Activated CD4-positive, CD25-positive, alpha-beta regulatory T cell (primary cell): ENCODE measurements at regions not wholly inside any gene's neighbourhood (a gene's known extent, or its start where the extent isn't known, plus 50 kb on each side); places are given as distances from the start of the nearest gene placed in this dataset.

Source experiments
- DNase-seq, 4 experiments: peaks; one replicate each; lab custom pipeline; 2025; lab: John Stamatoyannopoulos, UW

- no peak for DNase-seq
These were observed 459.4 kb upstream of the CDH6 start for GRCh38 chr5:30734118-30734517.

- no peak for DNase-seq
These were observed 468.4 kb upstream of the CDH6 start for GRCh38 chr5:30725073-30725472.

DNA sequence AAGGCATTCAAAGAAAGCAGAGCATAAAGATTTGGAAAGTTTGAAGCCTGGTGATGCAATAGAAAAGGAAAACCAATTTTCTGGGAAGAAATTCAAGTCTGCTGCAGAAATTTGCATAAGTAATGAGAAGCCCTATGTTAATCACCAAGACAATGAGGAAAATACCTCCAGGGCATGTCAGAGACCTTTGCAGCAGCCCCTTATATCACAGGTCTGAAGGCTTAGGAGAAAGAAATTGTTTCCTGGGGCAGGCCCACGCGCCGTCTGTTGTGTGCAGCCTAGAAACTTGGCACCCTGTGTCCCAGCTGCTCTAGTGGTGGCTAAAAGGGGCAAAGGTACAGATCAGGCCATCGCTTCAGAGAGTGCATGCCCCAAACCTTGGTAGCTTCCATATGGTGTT is 495.3 kb upstream of the CDH6 start:
- DNase-seq: no peak

DNA sequence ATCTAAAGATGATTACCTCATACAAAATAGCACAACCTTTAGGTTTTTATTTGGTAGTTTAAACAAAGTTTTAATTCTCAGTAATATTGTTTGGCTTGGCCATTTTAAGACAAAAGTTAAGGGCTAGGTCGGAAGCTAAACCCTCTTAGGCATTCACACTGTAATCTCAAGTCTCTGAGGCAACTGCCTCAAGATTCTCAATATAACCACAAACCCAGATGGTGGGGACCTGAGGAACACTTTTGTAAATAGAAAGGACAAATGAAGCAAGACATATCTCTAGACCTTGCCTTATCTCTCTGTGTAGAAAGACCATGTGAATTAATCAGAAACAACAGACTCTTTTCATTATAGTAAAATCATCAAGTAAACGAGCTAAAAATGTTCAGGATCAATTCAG is 500.2 kb upstream of the CDH6 start:
- DNase-seq: no peak

DNA sequence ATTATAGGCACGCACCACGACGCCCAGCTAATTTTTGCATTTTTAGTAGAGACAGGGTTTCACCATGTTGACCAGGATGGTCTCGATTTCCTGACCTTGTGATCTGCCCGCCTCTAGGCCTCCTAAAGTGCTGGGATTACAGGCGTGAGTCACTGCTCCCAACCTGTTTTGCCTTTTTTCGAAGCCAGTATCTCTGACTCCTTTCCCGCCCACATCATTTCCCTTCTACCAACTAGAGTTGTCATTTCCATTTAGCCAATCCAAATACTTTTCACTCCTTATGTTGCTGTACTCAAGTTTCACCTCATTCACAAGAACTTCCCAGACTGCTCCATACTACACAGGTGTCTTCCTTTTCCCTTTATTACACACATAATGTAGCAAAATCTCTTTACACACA is 502.6 kb upstream of the CDH6 start:
- no peak for DNase-seq

DNA sequence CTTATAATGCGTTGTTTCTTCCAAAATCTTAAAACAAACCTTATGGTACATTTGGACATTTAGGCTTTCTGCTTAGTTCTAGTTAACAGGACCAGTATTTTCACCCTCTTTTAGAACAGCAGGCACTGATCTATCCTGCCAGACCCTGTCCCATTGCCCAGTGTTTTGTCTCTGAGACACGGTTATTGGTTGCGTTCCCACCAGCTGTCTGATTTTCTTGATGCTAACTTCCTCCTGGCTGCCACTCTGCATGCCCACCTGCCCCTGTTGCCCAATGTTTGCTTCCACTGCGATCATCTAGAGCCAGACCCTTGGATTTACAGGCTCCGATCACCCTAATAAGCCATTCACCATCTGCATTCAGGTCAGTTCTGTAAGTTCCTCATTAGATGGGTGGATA is 506.0 kb upstream of the CDH6 start:
- DNase-seq: no peak

DNA sequence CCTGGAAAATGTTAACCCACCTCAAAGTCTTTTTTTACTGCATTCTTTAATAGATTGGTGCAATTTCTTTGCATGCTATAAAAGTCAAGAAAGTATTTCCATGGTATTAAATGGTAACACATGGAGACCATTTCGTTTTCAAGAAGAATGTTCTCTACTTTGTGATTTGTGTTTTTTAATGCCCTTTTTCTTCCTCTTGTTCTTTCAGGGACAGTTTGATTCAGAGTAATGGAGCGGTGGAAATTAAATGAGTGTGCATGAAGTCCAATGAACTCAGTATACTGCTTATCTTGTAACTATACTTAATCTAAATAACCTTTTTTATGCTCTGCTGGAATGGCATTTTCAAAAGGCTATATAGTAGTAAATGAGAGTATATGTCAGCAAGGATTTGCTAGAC is 507.0 kb upstream of the CDH6 start:
- DNase-seq: no peak

DNA sequence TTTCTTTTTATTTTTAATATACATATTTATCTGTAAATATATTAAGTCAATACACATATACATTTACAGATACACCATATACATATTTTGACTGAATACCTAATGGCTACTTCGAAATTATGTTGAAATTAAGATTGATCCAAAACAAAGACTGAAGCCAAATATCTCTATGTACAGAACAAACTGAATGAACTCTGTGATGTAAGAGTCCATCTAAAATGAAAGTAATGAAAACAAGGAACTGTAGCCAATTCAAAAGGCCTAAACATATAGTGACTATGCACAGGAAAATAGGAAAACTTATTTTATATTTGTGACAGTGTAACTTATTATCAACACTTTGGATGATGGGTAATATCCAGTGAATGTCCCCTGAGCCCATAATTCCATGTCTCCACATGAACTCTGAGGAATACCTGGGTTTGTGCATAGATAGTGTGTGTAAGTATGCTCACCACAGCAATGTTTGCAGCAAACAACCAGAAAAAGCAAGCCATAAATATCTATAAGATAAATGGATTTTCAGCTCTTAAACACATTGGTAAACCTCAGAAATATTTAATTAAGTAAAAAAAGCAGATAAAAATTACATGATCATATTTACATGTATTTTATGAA is 517.2 kb upstream of the CDH6 start:
- DNase-seq: no peak

DNA sequence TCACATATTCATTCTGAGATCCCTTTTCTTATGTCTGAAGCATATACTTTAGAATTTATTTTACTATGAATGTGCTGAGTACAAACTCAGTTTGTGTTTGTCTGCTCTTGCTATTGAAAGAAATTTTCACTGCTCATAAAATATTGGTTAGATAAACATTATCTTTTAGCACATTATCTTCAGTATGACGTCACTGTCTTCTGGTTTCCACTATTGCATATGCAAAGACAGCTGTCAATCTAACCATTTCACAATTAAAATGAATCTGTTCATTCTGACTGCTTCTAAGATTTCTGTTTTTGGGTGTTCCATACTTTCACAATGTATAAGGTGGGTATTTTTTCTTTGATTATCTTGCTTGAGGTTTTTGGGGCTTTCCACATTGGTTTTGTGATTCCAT is 526.2 kb upstream of the CDH6 start:
- no peak for DNase-seq

- DNase-seq: no peak
These were observed 530.0 kb upstream of the CDH6 start for GRCh38 chr5:30663536-30663935.

- no peak for DNase-seq
These were observed 531.1 kb upstream of the CDH6 start for GRCh38 chr5:30662373-30662772.

DNA sequence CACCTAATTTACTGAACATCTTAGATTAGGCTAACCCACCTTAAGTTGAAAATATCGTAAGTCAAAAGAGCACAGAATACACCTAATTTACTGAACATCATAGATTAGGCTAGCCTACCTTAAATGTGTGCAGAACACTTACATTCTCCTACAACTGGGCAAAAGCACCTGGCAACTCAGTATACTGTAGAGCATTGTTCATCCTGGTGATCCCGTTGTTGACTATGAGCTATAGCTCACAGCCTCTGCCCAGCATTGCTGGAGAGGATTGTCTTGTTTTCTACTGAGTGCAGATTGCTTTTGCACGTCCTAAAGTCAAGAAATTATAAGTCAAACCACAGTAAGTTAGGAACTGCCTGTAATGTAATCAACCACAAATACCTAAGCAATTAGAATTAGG is 531.8 kb upstream of the CDH6 start:
- no peak for DNase-seq

DNA sequence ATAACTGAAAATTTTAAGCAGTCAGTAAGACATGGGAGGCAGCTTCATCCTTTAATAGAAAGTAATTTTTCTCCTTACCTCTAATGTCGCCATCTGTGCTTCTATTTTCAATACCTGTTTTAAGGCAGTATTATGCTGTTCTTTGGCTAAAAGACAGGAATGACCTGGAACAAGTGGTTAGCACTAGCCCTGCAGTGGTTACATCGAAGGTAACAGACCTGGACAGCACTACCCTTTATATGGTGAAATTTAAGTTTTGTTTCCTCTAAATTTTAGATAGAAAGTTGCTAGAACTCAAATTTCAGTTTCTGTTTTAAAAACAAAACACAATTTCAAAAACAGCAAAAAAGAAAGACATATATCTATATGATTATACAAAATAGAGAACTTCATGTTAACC is 534.1 kb upstream of the CDH6 start:
- DNase-seq: no peak

GRCh38 chr5:30650311-30650710 is 543.2 kb upstream of the CDH6 start:
- DNase-seq: no peak

DNA sequence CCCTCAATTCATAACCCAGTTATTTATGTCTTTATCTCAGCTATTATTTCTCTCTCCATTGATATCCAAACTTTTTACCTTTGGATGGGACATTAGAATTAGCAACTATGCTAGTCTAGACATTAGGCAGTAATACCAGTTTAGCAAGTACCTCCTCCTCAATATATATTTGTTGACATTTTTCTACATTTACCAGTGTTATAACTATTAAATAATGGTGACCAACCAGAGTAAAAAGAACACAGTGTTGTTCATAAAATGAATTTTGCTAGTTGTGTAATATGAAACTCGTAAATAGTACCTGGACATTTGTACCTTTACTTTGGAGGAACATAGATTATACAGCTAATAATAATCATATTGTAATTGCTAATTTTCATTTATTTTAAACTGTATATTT is 554.6 kb upstream of the CDH6 start:
- no peak for DNase-seq

DNA sequence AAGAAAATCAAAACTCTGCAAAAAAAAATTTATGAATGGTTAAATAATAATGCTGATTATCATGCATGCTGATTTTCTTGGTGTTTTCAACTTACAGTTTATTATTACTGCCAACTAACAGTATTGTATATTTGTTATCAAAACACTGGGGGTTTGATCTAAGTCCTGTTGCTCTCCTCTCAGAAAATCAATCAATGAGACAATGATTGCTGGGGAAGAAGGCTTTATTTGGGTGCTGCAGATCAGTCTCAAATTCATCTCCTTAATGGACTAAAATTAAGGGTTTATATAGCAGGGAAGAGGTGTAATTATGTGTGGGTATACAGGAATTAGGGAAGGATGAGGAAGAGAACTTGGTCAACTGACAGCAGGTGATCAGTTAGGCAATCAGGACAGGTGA is 565.5 kb upstream of the CDH6 start:
- no peak for DNase-seq

- no peak for DNase-seq
These were observed 566.9 kb upstream of the CDH6 start for GRCh38 chr5:30626557-30626956.

DNA sequence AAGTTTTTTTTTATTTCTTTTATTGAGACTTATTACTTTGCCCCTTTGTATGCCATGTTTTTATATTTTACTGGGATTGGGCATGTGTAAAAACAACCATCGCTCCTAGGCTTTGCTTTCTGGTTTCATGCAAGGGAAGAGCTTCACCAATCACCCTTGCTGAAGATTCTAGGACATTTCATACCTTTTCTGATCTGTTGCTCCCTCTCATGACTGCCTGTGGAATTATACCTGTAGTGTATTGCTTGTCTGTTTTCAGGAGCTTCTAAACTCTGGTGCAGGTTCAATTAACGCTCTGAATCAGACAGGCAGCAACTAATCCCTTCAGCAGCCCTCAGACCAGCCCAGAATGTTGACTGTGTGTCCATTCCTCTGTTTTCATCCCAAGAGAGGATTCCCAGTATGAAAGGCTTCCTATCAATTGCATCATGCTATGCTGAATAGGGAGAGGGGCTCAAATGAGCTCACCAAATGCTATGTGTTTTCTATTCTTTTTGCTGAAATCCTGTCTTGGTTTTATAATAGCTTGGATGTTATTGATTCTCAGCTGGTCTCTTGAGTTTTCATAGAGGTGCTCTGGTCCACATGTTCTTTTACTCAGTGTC is 572.9 kb upstream of the CDH6 start:
- DNase-seq: no peak

- no peak for DNase-seq
These were observed 585.0 kb upstream of the CDH6 start for GRCh38 chr5:30608501-30608900.

GRCh38 chr5:30607301-30607894 is 586.1 kb upstream of the CDH6 start:
- no peak for DNase-seq

GRCh38 chr5:30605693-30606268 is 587.7 kb upstream of the CDH6 start:
- DNase-seq: no peak

- DNase-seq: no peak
These were observed 588.7 kb upstream of the CDH6 start for GRCh38 chr5:30604648-30605262.

GRCh38 chr5:30600892-30601291 is 592.6 kb upstream of the CDH6 start:
- DNase-seq: no peak
